GM06990 (cell line): ENCODE measurements at regions not wholly inside any gene's neighbourhood (a gene's known extent, or its start where the extent isn't known, plus 50 kb on each side); places are given as distances from the start of the nearest gene placed in this dataset.
"Not testable (repeated sequence)": the region's sequence is repeated elsewhere in the genome, so short reads cannot be mapped to it uniquely, and the experiment has no call there.

Source experiments
- DNase-seq: peaks from one replicate; pipeline ENCODE4 v3.0.0-alpha.2; 2011; ENCODE audit not compliant: insufficient read length; ENCODE audit errors: extremely low read depth
- H3K27me3 ChIP-seq: replicated peaks from 2 replicates; pipeline ENCODE4 v1.6.0; 2011; ENCODE audit warnings: low read length; ENCODE audit not compliant: control insufficient read depth, insufficient read depth
- H3K36me3 ChIP-seq: 2 replicates; pipeline ENCODE4 v1.5.1; 2011; ENCODE audit warnings: low read length; ENCODE audit not compliant: control insufficient read depth, insufficient read depth
- H3K4me3 ChIP-seq: replicated peaks from 2 replicates; pipeline ENCODE4 v1.5.1; 2011; ENCODE audit warnings: low read depth, mild to moderate bottlenecking, control low read depth, low read length
- TF ChIP-seq, protein P1 (sequence below): IDR thresholded peaks from 2 replicates; pipeline ENCODE4 v1.5.1; 2011; ENCODE audit warnings: low read length, control low read depth, mild to moderate bottlenecking, inconsistent platforms; ENCODE audit not compliant: insufficient read depth, poor library complexity, severe bottlenecking

DNA sequence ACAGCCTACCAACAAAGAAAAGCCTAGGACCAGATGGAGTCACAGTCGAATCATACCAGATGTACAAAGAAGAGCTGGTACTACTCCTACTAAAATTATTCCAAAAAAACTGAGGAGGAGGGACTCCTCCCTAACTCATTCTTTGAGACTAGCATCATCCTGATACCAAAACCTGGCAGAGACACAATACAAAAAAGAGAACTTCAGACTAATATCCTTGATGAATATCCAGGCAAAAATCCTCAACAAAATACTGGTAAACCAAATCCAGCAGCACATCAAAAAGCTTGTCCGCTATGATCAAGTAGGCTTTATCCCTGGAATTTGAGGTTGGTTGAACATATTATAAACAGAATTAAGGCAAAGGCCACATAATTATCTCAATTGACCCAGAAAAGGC is 900.4 kb upstream of the ARRDC3 start:
- no peak overlapping the region for H3K4me3 ChIP-seq
- TF ChIP-seq, protein P1, sequence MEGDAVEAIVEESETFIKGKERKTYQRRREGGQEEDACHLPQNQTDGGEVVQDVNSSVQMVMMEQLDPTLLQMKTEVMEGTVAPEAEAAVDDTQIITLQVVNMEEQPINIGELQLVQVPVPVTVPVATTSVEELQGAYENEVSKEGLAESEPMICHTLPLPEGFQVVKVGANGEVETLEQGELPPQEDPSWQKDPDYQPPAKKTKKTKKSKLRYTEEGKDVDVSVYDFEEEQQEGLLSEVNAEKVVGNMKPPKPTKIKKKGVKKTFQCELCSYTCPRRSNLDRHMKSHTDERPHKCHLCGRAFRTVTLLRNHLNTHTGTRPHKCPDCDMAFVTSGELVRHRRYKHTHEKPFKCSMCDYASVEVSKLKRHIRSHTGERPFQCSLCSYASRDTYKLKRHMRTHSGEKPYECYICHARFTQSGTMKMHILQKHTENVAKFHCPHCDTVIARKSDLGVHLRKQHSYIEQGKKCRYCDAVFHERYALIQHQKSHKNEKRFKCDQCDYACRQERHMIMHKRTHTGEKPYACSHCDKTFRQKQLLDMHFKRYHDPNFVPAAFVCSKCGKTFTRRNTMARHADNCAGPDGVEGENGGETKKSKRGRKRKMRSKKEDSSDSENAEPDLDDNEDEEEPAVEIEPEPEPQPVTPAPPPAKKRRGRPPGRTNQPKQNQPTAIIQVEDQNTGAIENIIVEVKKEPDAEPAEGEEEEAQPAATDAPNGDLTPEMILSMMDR, result no peak
- DNase-seq, result no peak
- H3K36me3 ChIP-seq, result no peaks in the 10 kb centered on the region
- no peaks in the 10 kb centered on the region for H3K27me3 ChIP-seq

DNA sequence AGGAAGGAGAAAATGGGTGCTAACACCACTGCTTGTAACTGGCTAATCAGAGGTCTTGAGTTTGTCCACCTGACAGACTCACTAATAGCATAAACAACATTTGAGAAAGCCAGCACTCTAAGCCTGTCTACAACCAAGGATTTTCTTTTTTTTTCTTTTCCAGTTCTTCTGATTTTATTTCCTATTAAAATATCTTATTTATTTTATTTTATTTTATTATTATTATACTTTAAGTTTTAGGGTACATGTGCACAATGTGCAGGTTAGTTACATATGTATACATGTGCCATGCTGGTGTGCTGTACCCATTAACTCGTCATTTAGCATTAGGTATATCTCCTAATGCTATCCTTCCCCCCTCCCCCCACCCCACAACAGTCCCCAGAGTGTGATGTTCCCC is 888.6 kb upstream of the ARRDC3 start:
- H3K36me3 ChIP-seq, result not testable (repeated sequence)

DNA sequence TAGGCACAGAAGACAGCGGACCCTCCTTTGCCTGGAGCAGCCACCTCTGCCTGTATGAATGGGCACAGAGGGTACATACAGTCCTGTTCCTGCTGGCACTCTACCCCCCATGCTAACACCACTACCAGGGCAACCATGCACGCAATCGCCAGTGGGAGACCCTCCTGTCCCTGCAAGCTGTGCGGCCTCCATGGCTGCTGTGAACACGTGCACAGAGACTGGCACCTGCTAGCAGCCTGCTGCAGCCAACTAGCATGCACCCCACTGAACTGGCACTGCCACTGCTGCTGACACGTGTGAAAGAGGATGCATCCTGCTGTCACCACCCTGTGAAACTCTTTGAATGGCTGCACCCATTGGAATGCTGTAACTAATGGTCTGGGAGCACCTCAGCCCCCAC is 885.2 kb upstream of the ARRDC3 start:
- no peak overlapping the region for H3K4me3 ChIP-seq
- TF ChIP-seq, protein P1, result no peak
- no peaks in the 10 kb centered on the region for H3K27me3 ChIP-seq
- H3K36me3 ChIP-seq, result no peaks in the 10 kb centered on the region
- DNase-seq, result no peak

More for the DNA sequence above, 888.6 kb upstream of the ARRDC3 start:
- H3K4me3 ChIP-seq, DNase-seq, H3K27me3 ChIP-seq: not testable (repeated sequence)

DNA sequence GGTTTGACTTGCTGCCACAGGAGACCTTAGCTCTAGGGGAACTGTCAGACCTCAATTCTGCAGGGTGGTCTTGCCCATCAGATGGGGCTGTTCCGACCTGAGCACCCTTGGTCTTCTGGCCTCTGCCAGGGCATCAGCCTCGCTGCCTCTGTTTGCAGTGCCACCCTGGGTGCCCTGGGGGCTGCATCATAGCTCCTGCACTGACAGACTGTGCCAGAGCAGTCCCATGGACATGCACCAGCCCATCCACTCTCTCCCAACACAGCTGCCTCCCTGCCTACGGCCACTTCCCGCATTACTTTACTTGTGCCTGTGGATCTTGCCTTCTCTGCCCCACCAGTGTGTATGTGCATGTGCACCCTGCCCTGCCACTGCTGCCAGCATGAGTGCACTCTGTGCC is 884.7 kb upstream of the ARRDC3 start:
- Histone ChIP-seq H3K4me3 (no peak overlapping the region), H3K36me3 (no peaks in the 10 kb centered on the region), H3K27me3 (no peaks in the 10 kb centered on the region)
- TF ChIP-seq, protein P1, result no peak
- no peak for DNase-seq

DNA sequence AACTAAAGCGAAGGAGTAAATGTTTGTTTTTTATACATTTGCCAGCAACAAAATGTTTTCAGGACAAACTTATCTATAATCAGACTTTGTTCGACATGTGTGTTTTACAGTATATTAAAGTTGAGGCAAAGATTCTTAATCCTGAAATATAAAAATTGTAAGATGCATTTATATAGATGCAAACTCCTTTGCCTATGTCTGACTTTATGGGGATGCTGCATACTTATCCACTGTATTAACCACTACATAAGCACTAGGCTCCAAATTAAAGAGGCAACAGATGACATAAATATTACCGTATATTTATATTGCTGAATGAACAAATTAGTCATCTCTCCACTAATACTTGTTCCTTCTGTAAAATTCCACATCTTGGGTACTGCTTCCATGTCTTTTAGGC is 882.7 kb upstream of the ARRDC3 start:
- TF ChIP-seq, protein P1, result no peak
- DNase-seq, result no peak
- no peaks in the 10 kb centered on the region for H3K27me3 ChIP-seq
- no peak overlapping the region for H3K4me3 ChIP-seq
- H3K36me3 ChIP-seq, result no peaks in the 10 kb centered on the region

DNA sequence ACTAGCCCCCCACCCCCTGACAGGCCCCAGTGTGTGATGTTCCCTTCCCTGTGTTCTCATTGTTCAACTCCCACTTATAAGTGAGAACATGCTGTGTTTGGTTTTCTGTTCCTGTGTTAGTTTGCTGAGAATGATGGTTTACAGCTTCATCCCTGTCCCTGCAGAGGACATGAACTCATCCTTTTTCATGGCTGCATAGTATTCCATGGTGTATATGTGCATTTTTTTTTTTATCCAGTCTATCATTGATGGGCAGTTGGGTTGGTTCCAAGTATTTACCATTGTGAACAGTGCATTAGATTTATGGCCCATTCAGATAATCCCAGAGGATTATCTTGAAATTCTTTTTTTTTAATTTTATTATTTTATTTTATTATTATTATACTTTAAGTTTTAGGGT is 872.5 kb upstream of the ARRDC3 start:
- H3K4me3 ChIP-seq, H3K36me3 ChIP-seq, DNase-seq, H3K27me3 ChIP-seq: not testable (repeated sequence)

DNA sequence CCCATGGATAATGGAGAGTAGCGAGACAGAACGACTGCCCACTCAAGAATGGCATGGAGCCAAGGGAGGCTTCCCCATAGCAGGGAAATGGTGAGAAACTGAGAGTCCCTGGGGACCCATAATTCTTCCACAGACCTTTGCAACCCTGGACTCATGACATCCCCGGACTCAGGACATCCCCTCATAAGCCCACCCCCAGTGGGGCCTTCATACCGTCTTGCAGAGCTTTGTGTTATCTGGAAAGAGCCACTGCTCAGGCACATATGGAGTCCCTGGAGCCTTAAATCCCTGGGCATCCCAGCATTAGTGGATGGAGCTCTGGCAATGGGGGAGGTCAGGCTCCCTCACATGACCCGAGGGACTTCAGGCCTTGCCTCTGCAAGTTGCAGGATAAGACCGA is 865.4 kb upstream of the ARRDC3 start:
- TF ChIP-seq, protein P1, result no peak
- DNase-seq, result no peak
- Histone ChIP-seq H3K4me3 (no peak overlapping the region), H3K36me3 (no peaks in the 10 kb centered on the region), H3K27me3 (no peaks in the 10 kb centered on the region)
